GM18519 (cell line): ENCODE measurements at regions not wholly inside any gene's neighbourhood (a gene's known extent, or its start where the extent isn't known, plus 50 kb on each side); places are given as distances from the start of the nearest gene placed in this dataset.
"Not testable (repeated sequence)": the region's sequence is repeated elsewhere in the genome, so short reads cannot be mapped to it uniquely, and the experiment has no call there.

Source experiments
- ATAC-seq: cut with Tn5 transposase; IDR thresholded peaks from one replicate; pipeline ENCODE4 v1.9.1; 2021; ENCODE audit warnings: mild to moderate bottlenecking, moderate library complexity; ENCODE audit not compliant: unreplicated experiment, low FRiP score

GRCh38 chr1:112855152-112855828, 100.7 kb downstream of the SLC16A1 start:
- ATAC-seq, result no peak

- not testable (repeated sequence) for ATAC-seq
These were observed 101.5 kb downstream of the SLC16A1 start for GRCh38 chr1:112854368-112854984.

- ATAC-seq, result not testable (repeated sequence)
These were observed 102.1 kb downstream of the SLC16A1 start for GRCh38 chr1:112853915-112854314.

GRCh38 chr1:112852934-112853333, 103.1 kb downstream of the SLC16A1 start:
- no peak for ATAC-seq

- no peak for ATAC-seq
These were observed 103.7 kb downstream of the SLC16A1 start for GRCh38 chr1:112852276-112852675.

- ATAC-seq, result no peak
These were observed 105.8 kb downstream of the SLC16A1 start for GRCh38 chr1:112850034-112850757.

- ATAC-seq, result no peak
These were observed 106.5 kb downstream of the SLC16A1 start for GRCh38 chr1:112849425-112850033.

- ATAC-seq, result no peak
These were observed 114.2 kb downstream of the SLC16A1 start for GRCh38 chr1:112841825-112842224.

- ATAC-seq, result no peak
These were observed 115.1 kb downstream of the SLC16A1 start for GRCh38 chr1:112840631-112841624.

GRCh38 chr1:112836642-112837041, 119.4 kb downstream of the SLC16A1 start:
- no peak for ATAC-seq

- no peak for ATAC-seq
These were observed 118.7 kb upstream of the PPM1J start for GRCh38 chr1:112833806-112834205.

- ATAC-seq, result not testable (repeated sequence)
These were observed 117.1 kb upstream of the PPM1J start for GRCh38 chr1:112832259-112832658.

GRCh38 chr1:112829691-112830090, 114.6 kb upstream of the PPM1J start:
- not testable (repeated sequence) for ATAC-seq

- ATAC-seq, result no peak
These were observed 113.6 kb upstream of the PPM1J start for GRCh38 chr1:112828716-112829115.

GRCh38 chr1:112827391-112827790, 112.3 kb upstream of the PPM1J start:
- not testable (repeated sequence) for ATAC-seq

GRCh38 chr1:112826217-112826944, 111.2 kb upstream of the PPM1J start:
- no peak for ATAC-seq

GRCh38 chr1:112825563-112826216, 110.6 kb upstream of the PPM1J start:
- not testable (repeated sequence) for ATAC-seq

GRCh38 chr1:112825075-112825474, 109.9 kb upstream of the PPM1J start:
- ATAC-seq, result not testable (repeated sequence)
